ENCODE measurements at regions not wholly inside any gene's neighbourhood (a gene's known extent, or its start where the extent isn't known, plus 50 kb on each side); places are given as distances from the start of the nearest gene placed in this dataset.
"Not testable (repeated sequence)": the region's sequence is repeated elsewhere in the genome, so short reads cannot be mapped to it uniquely, and the experiment has no call there.

GRCh38 chr14:52124791-52125684 is 56.2 kb upstream of the NID2 start:
- no peak for DNase-seq (ENCODE audit: extremely low read depth in 1 of 2, low read depth in 1 of 2)

DNA sequence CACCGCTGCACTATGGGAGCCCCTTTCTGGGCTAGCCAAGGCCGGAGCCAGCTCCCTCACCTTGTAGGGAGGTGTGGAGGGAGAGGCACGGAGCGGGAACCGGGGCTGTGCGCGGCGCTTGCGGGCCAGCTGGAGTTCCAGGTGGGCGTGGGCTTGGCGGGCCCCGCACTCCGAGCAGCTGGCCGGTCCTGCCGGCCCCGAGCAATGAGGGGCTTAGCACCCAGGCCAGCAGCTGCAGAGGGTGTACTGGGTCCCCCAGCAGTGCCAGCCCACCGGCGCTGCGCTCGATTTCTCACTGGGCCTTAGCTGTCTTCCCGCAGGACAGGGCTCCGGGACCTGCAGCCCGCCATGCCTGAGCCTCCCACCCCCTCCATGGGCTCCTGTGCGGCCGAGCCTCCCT is 53.3 kb upstream of the NID2 start:
- DNase-seq (ENCODE audit: extremely low read depth in 1 of 2, low read depth in 1 of 2), result not testable (repeated sequence)

DNA sequence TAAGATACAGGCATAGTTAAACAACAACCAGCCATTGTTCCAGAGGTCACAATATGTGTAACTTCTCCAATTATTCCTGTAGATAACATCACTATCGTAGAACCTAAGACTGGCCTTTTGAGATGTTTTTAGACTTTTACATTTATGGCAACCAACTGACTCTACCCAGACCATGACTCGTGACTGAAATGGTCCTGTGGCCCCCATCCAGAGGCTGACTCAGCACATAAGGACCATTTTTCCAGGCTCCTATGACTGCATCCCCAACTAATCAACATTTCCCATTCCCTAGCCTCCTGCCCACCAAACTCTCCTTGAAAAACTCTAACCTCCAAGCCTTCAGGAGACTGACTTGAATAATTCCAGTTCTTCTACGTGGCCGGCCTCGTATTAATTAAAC is 52.6 kb upstream of the NID2 start:
- no peak for DNase-seq (ENCODE audit: extremely low read depth in 1 of 2, low read depth in 1 of 2)

GRCh38 chr14:52119030-52119429 is 50.2 kb upstream of the NID2 start:
- DNase-seq (ENCODE audit: extremely low read depth in 1 of 2, low read depth in 1 of 2), result no peak
